IMR-90 (cell line): ENCODE measurements at regions not wholly inside any gene's neighbourhood (a gene's known extent, or its start where the extent isn't known, plus 50 kb on each side); places are given as distances from the start of the nearest gene placed in this dataset.

Source experiments
- ATAC-seq: fragments of 200-7000 bp; cut with Tn5 transposase; 2 replicates; pipeline ENCODE4 v1.9.1; 2020; ENCODE audit warnings: low read depth, mild to moderate bottlenecking, moderate library complexity
- BruUV-seq: library from RNA; stranded (reverse); fragments of 400-500 nt; replicated peaks from 2 replicates; lab custom pipeline; 2021; lab: Mats Ljungman, UMichigan
- CTCF ChIA-PET: fragments of 300-600 bp; formaldehyde crosslinking; extraction: SDS; loops from one replicate; lab custom pipeline; 2021; ENCODE audit warnings: antibody characterized with exemption; lab: Yijun Ruan, JAX
- POLR2A ChIA-PET: fragments of 300-600 bp; sonication (Branson Sonifier 250); formaldehyde crosslinking; loops from one replicate; lab custom pipeline; 2022; ENCODE audit warnings: antibody characterized with exemption; ENCODE audit not compliant: unreplicated experiment; lab: Charles Lee
- DNase-seq: peaks from one replicate; pipeline ENCODE4 v3.0.0; 2013
- H2AFZ ChIP-seq: replicated peaks from 2 replicates; pipeline ENCODE3; 2013; ENCODE audit warnings: low read length, mild to moderate bottlenecking; ENCODE audit not compliant: poor library complexity
- H2AK5ac ChIP-seq: 2 replicates; pipeline ENCODE4 v1.6.1; 2013; ENCODE audit warnings: low read depth, low read length, inconsistent platforms
- H2AK9ac ChIP-seq: replicated peaks from 2 replicates; pipeline ENCODE3; 2013; ENCODE audit warnings: mild to moderate bottlenecking, low read depth, low read length, moderate library complexity; ENCODE audit not compliant: poor library complexity
- H2BK120ac ChIP-seq: 2 replicates; pipeline ENCODE4 v1.6.1; 2013; ENCODE audit warnings: low read depth, low read length, inconsistent platforms
- H2BK15ac ChIP-seq: 3 replicates; pipeline ENCODE4 v1.6.1; 2013; ENCODE audit warnings: low read depth, low read length, inconsistent platforms
- H2BK20ac ChIP-seq: 2 replicates; pipeline ENCODE4 v1.6.1; 2013; ENCODE audit warnings: low read depth, mild to moderate bottlenecking, inconsistent platforms, low read length, moderate library complexity
- H2BK5ac ChIP-seq: 2 replicates; pipeline ENCODE4 v1.6.1; 2013; ENCODE audit warnings: mild to moderate bottlenecking, low read depth, low read length, inconsistent platforms; ENCODE audit not compliant: poor library complexity, severe bottlenecking
- H3K14ac ChIP-seq: replicated peaks from 2 replicates; pipeline ENCODE4 v1.6.1; 2013; ENCODE audit warnings: low read depth, low read length, inconsistent platforms
- H3K18ac ChIP-seq: 2 replicates; pipeline ENCODE4 v1.6.1; 2013; ENCODE audit warnings: low read depth, low read length, control low read depth
- H3K23ac ChIP-seq: 2 replicates; pipeline ENCODE4 v1.6.1; 2013; ENCODE audit warnings: low read depth, low read length, inconsistent platforms
- H3K27ac ChIP-seq: 2 replicates; pipeline ENCODE4 v1.5.1; 2013; ENCODE audit warnings: mild to moderate bottlenecking, control low read depth, low read length; ENCODE audit not compliant: insufficient read depth
- H3K27me3 ChIP-seq: 2 replicates; pipeline ENCODE4 v1.6.1; 2013; ENCODE audit warnings: low read length; ENCODE audit not compliant: control insufficient read depth, insufficient read depth
- H3K36me3 ChIP-seq: 2 replicates; pipeline ENCODE4 v1.6.1; 2013; ENCODE audit warnings: low read length, mixed read lengths; ENCODE audit not compliant: control insufficient read depth, insufficient read depth
- H3K4ac ChIP-seq: 2 replicates; pipeline ENCODE4 v1.6.1; 2013; ENCODE audit warnings: low read depth, low read length, inconsistent platforms
- H3K4me1 ChIP-seq: 2 replicates; pipeline ENCODE4 v1.6.1; 2013; ENCODE audit warnings: low read length, mixed read lengths; ENCODE audit not compliant: control insufficient read depth, insufficient read depth
- H3K4me2 ChIP-seq: 2 replicates; pipeline ENCODE4 v1.6.1; 2013; ENCODE audit warnings: low read depth, mild to moderate bottlenecking, control low read depth, low read length, moderate library complexity
- H3K4me3 ChIP-seq: 2 replicates; pipeline ENCODE4 v1.5.1; 2013; ENCODE audit warnings: low read depth, mild to moderate bottlenecking, control low read depth, low read length, moderate library complexity; ENCODE audit not compliant: insufficient read depth
- H3K56ac ChIP-seq: 2 replicates; pipeline ENCODE4 v1.6.1; 2013; ENCODE audit warnings: low read length, inconsistent platforms; ENCODE audit not compliant: insufficient read depth; ENCODE audit errors: extremely low read depth
- H3K79me1 ChIP-seq, 2 experiments: 2 replicates each; pipeline ENCODE4 v1.6.1; 2013; ENCODE audit warnings: low read length in 2 of 2, inconsistent platforms in 1 of 2, low read depth in 1 of 2
- H3K9ac ChIP-seq: 2 replicates; pipeline ENCODE4 v1.6.1; 2013; ENCODE audit warnings: low read depth, low read length, control low read depth
- H3K9me1 ChIP-seq: 2 replicates; pipeline ENCODE4 v1.6.1; 2013; ENCODE audit warnings: low read length, inconsistent platforms; ENCODE audit not compliant: insufficient read depth
- H3K9me3 ChIP-seq: 2 replicates; pipeline ENCODE4 v1.6.1; 2013; ENCODE audit warnings: low read length; ENCODE audit not compliant: control insufficient read depth, insufficient read depth
- H4K20me1 ChIP-seq: 2 replicates; pipeline ENCODE4 v1.6.1; 2013; ENCODE audit warnings: low read length, inconsistent platforms; ENCODE audit not compliant: insufficient read depth
- H4K5ac ChIP-seq: 2 replicates; pipeline ENCODE4 v1.6.1; 2013; ENCODE audit warnings: mild to moderate bottlenecking, low read depth, low read length, control low read depth
- H4K8ac ChIP-seq, 2 experiments: 2 replicates each; pipeline ENCODE4 v1.6.1; 2013; ENCODE audit warnings: low read depth in 2 of 2, low read length in 2 of 2, control low read depth in 1 of 2, inconsistent platforms in 1 of 2
- H4K91ac ChIP-seq: 2 replicates; pipeline ENCODE4 v1.6.1; 2013; ENCODE audit warnings: low read depth, low read length, inconsistent platforms; ENCODE audit not compliant: insufficient read depth
- BHLHE40 ChIP-seq: fragments of 150-350 bp; IDR thresholded peaks from 2 replicates; pipeline ENCODE4 v1.6.1; 2016; ENCODE audit warnings: mild to moderate bottlenecking, low read depth, low read length
- CEBPB ChIP-seq: IDR thresholded peaks from 2 replicates; pipeline ENCODE4 v1.6.1; 2012; ENCODE audit warnings: low read depth, low read length, improper control_type of control experiment
- CHD1 ChIP-seq: IDR thresholded peaks from 2 replicates; pipeline ENCODE4 v1.6.1; 2012; ENCODE audit warnings: low read depth, low read length, improper control_type of control experiment
- CTCF ChIP-seq: conservative IDR thresholded peaks from 2 replicates; pipeline ENCODE4 v1.5.1; 2012; ENCODE audit warnings: mild to moderate bottlenecking, low read depth, low read length, improper control_type of control experiment
- ELK1 ChIP-seq: fragments of 150-350 bp; IDR thresholded peaks from 2 replicates; pipeline ENCODE4 v1.6.1; 2016; ENCODE audit warnings: low read depth, mild to moderate bottlenecking, low read length, moderate library complexity, borderline replicate concordance
- FOS ChIP-seq: fragments of 150-350 bp; IDR thresholded peaks from 2 replicates; pipeline ENCODE4 v1.6.1; 2016; ENCODE audit warnings: low read depth, low read length
- MAFK ChIP-seq: IDR thresholded peaks from 2 replicates; pipeline ENCODE4 v1.6.1; 2012; ENCODE audit warnings: low read depth, low read length, improper control_type of control experiment
- MAZ ChIP-seq: IDR thresholded peaks from 2 replicates; pipeline ENCODE4 v1.6.1; 2012; ENCODE audit warnings: low read depth, mild to moderate bottlenecking, low read length, improper control_type of control experiment, moderate library complexity, borderline replicate concordance
- NFE2L2 ChIP-seq: fragments of 150-350 bp; IDR thresholded peaks from 2 replicates; pipeline ENCODE4 v1.6.1; 2016; ENCODE audit warnings: low read depth, mild to moderate bottlenecking, low read length
- POLR2A ChIP-seq: IDR thresholded peaks from 2 replicates; pipeline ENCODE4 v1.6.1; 2012; ENCODE audit warnings: mild to moderate bottlenecking, low read depth, low read length
- RAD21 ChIP-seq: IDR thresholded peaks from 2 replicates; pipeline ENCODE4 v1.6.1; 2012; ENCODE audit warnings: low read length, improper control_type of control experiment
- RCOR1 ChIP-seq: IDR thresholded peaks from 2 replicates; pipeline ENCODE4 v1.6.1; 2012; ENCODE audit warnings: mild to moderate bottlenecking, low read length, improper control_type of control experiment; ENCODE audit not compliant: insufficient replicate concordance
- SMC3 ChIP-seq: fragments of 150-350 bp; IDR thresholded peaks from 2 replicates; pipeline ENCODE4 v1.6.1; 2016; ENCODE audit warnings: low read depth, mild to moderate bottlenecking, antibody characterized with exemption, low read length, moderate library complexity
- USF2 ChIP-seq: fragments of 150-350 bp; IDR thresholded peaks from 2 replicates; pipeline ENCODE4 v1.6.1; 2017; ENCODE audit warnings: mild to moderate bottlenecking, antibody characterized with exemption, low read length, low read depth
- WGBS, 2 experiments: methylation state at CpG; one replicate each; pipeline versions ENCODE4 v1.1.5 to v1.1.7; 2013; ENCODE audit warnings: missing lambda C conversion rate in 2 of 2; ENCODE audit not compliant: insufficient read length in 1 of 2; ENCODE audit errors: extremely low coverage in 2 of 2; 5-methylcytosine and 5-hydroxymethylcytosine counted together
- dilution Hi-C: fragments of 300-500 bp; cut with HindIII; formaldehyde crosslinking; loops from one replicate; pipeline ENCODE4 v1.14.3; 2018; ENCODE audit warnings: low sequenced_read_pairs; ENCODE audit not compliant: unreplicated experiment
- in situ Hi-C: fragments of 300-500 bp; cut with MboI; formaldehyde crosslinking; loops from 3 replicates; pipeline ENCODE4 v1.14.3; 2019; ENCODE audit warnings: low sequenced_read_pairs, inconsistent platforms, mixed read lengths
- intact Hi-C: fragments of 100-400 bp; cut with micrococcal nuclease; formaldehyde crosslinking; loops from 2 replicates; pipeline ENCODE4 v1.10.0; 2022

GRCh38 chr6:141313986-141314385 is 818.7 kb upstream of the GJE1 start:
- Histone ChIP-seq H3K4me2 (no peak overlapping the region), H3K9ac (no peak overlapping the region), H3K14ac (no peak overlapping the region), H3K9me3 (no peaks in the 10 kb centered on the region), H4K8ac (no peak overlapping the region), H3K4ac (no peak overlapping the region), H3K4me3 (no peak overlapping the region), H4K20me1 (no peaks in the 10 kb centered on the region), H2AK5ac (no peak overlapping the region), H2BK15ac (no peak overlapping the region), H4K91ac (no peak overlapping the region), H3K27me3 (no peaks in the 10 kb centered on the region), H2AK9ac (no peak overlapping the region), H3K56ac (no peak overlapping the region), H3K9me1 (no peaks in the 10 kb centered on the region), H2BK5ac (no peak overlapping the region), H3K23ac (no peak overlapping the region), H2AFZ (no peak overlapping the region), H2BK20ac (no peak overlapping the region; the same call in 1 of the 2 replicates), H2BK120ac (no peak overlapping the region), H3K79me1 (no peaks in the 10 kb centered on the region), H3K36me3 (no peaks in the 10 kb centered on the region), H3K18ac (no peak overlapping the region), H3K4me1 (no peaks in the 10 kb centered on the region), H3K27ac (no peak overlapping the region), H4K5ac (no peak overlapping the region; the same call in 1 of the 2 replicates)
- in situ Hi-C loops = no loop called here
- intact Hi-C loops = no loop called here
- no TSS peak for BruUV-seq
- DNase-seq = no peak
- no CpG with 5 or more reads among the region's 1 CpG for WGBS, 2 experiments
- ATAC-seq = no peak
- ChIA-PET CTCF (no interaction called here), POLR2A (interaction anchor here (0.5 kb wide), 1 partner anchor 60 kb away, joined by 4 read pairs; no protein-coding TSS in a partner anchor)
- TF ChIP-seq RCOR1 = no peak
- no peak for TF ChIP-seq RAD21
- no peak for TF ChIP-seq CEBPB
- TF ChIP-seq CTCF = no peak
- TF ChIP-seq USF2 = no peak
- no peak for TF ChIP-seq MAFK
- no peak for TF ChIP-seq ELK1
- TF ChIP-seq FOS = no peak
- TF ChIP-seq BHLHE40 = no peak
- TF ChIP-seq MAZ = no peak
- TF ChIP-seq NFE2L2 = no peak
- TF ChIP-seq SMC3 = no peak
- TF ChIP-seq POLR2A = no peak
- no peak for TF ChIP-seq CHD1
- dilution Hi-C loops = no loop called here
